CD14-positive monocyte (primary cell): ENCODE measurements at regions not wholly inside any gene's neighbourhood (a gene's known extent, or its start where the extent isn't known, plus 50 kb on each side); places are given as distances from the start of the nearest gene placed in this dataset.

Experiments
- DNase-seq, 3 donors: peaks; one replicate each; pipeline ENCODE4 v3.0.0-alpha.2; 2011 to 2022
- H2AFZ ChIP-seq: 2 replicates; pipeline ENCODE4 v1.6.0; 2012; ENCODE audit warnings: mild to moderate bottlenecking, low read depth, low read length, inconsistent platforms; ENCODE audit not compliant: insufficient read depth, poor library complexity, severe bottlenecking
- H3K27ac ChIP-seq, 2 donors: 1 replicate in 1 of 2; 2 replicates in 1 of 2; pipeline ENCODE4 v1.5.1; 2012 to 2013; ENCODE audit warnings: low read length in 2 of 2, control low read depth in 1 of 2, inconsistent platforms in 1 of 2, low read depth in 1 of 2, mild to moderate bottlenecking in 1 of 2
- H3K27me3 ChIP-seq, 2 donors: one replicate each; pipeline versions ENCODE4 v1.6.0 to v1.6.1; 2011 to 2013; ENCODE audit warnings: low read length in 2 of 2; ENCODE audit not compliant: control insufficient read depth in 2 of 2, insufficient read depth in 2 of 2
- H3K36me3 ChIP-seq, 2 donors: replicated peaks in 1 of 2; 1 replicate in 1 of 2; 2 replicates in 1 of 2; pipeline versions ENCODE4 v1.5.1 to v1.6.1; 2012 to 2013; ENCODE audit warnings: low read length in 2 of 2, control low read depth in 1 of 2, inconsistent platforms in 1 of 2, mild to moderate bottlenecking in 1 of 2; ENCODE audit not compliant: insufficient read depth in 2 of 2, control insufficient read depth in 1 of 2
- H3K4me1 ChIP-seq, 2 donors: 1 replicate in 1 of 2; 2 replicates in 1 of 2; pipeline versions ENCODE4 v1.5.1 to v1.6.1; 2012 to 2013; ENCODE audit warnings: low read length in 2 of 2, control low read depth in 1 of 2, inconsistent platforms in 1 of 2, mild to moderate bottlenecking in 1 of 2, moderate library complexity in 1 of 2; ENCODE audit not compliant: insufficient read depth in 2 of 2, control insufficient read depth in 1 of 2
- H3K4me2 ChIP-seq: replicated peaks from 2 replicates; pipeline ENCODE3; 2012; ENCODE audit warnings: low read length, moderate library complexity, mild to moderate bottlenecking; ENCODE audit not compliant: poor library complexity, severe bottlenecking; ENCODE audit errors: extremely low read depth
- H3K4me3 ChIP-seq, 3 experiments: fragments of 200-600 bp in 1 of 3; sonication (generic) in 1 of 3; replicated peaks in 1 of 3; 1 replicate in 2 of 3; 2 replicates in 1 of 3; pipeline ENCODE4 v1.5.1; 2011 to 2013; ENCODE audit warnings: low read length in 3 of 3, mild to moderate bottlenecking in 3 of 3, control low read depth in 2 of 3, low read depth in 2 of 3, inconsistent platforms in 1 of 3, moderate library complexity in 1 of 3
- H3K79me2 ChIP-seq: 2 replicates; pipeline ENCODE4 v1.6.0; 2012; ENCODE audit warnings: mild to moderate bottlenecking, control low read depth, inconsistent platforms, low read length, moderate library complexity; ENCODE audit not compliant: insufficient read depth
- H3K9ac ChIP-seq: 2 replicates; pipeline ENCODE4 v1.6.0; 2017; ENCODE audit warnings: low read length, mild to moderate bottlenecking; ENCODE audit not compliant: insufficient read depth, poor library complexity, severe bottlenecking
- H3K9me3 ChIP-seq, 2 donors: replicated peaks in 1 of 2; 1 replicate in 1 of 2; 2 replicates in 1 of 2; pipeline versions ENCODE4 v1.5.1 to v1.6.1; 2012 to 2013; ENCODE audit warnings: low read length in 2 of 2, control low read depth in 1 of 2; ENCODE audit not compliant: control insufficient read depth in 1 of 2, insufficient read depth in 1 of 2
- H4K20me1 ChIP-seq: 2 replicates; pipeline ENCODE4 v1.6.0; 2012; ENCODE audit warnings: mild to moderate bottlenecking, low read length, control low read depth, moderate library complexity; ENCODE audit not compliant: insufficient read depth
- H3K27ac Mint-ChIP-seq, 7 donors: one replicate each; pipeline ENCODE4 v1.8.0; 2020; ENCODE audit warnings: mild to moderate bottlenecking in 7 of 7, mixed read lengths in 7 of 7, moderate library complexity in 6 of 7, inconsistent platforms in 2 of 7
- H3K27me3 Mint-ChIP-seq, 3 donors: one replicate each; pipeline ENCODE4 v1.8.0; 2021 to 2022; ENCODE audit warnings: low read depth in 3 of 3, mild to moderate bottlenecking in 3 of 3, mixed read lengths in 3 of 3, moderate library complexity in 3 of 3, inconsistent platforms in 1 of 3
- H3K36me3 Mint-ChIP-seq, 2 donors: one replicate each; pipeline ENCODE4 v1.8.0; 2020; ENCODE audit warnings: mixed read lengths in 2 of 2, inconsistent platforms in 1 of 2, mild to moderate bottlenecking in 1 of 2
- H3K4me1 Mint-ChIP-seq: one replicate; pipeline ENCODE4 v1.8.0; 2020; ENCODE audit warnings: mild to moderate bottlenecking, mixed read lengths
- H3K4me3 Mint-ChIP-seq, 2 donors: one replicate each; pipeline ENCODE4 v1.8.0; 2020; ENCODE audit warnings: mild to moderate bottlenecking in 2 of 2, mixed read lengths in 2 of 2, moderate library complexity in 1 of 2
- H3K9me3 Mint-ChIP-seq, 7 donors: one replicate each; pipeline ENCODE4 v1.8.0; 2020 to 2022; ENCODE audit warnings: mixed read lengths in 7 of 7, mild to moderate bottlenecking in 6 of 7, moderate library complexity in 6 of 7, inconsistent platforms in 2 of 7
- CTCF ChIP-seq: fragments of 200-600 bp; IDR thresholded peaks from one replicate; pipeline ENCODE4 v1.8.0; 2022; ENCODE audit warnings: antibody characterized with exemption, mild to moderate bottlenecking
- WGBS: methylation state at CpG from one replicate; pipeline ENCODE4 v1.1.5; 2013; ENCODE audit warnings: missing lambda C conversion rate; ENCODE audit not compliant: insufficient coverage; 5-methylcytosine and 5-hydroxymethylcytosine counted together
- intact Hi-C, 2 donors: fragments of 100-400 bp; cut with micrococcal nuclease; formaldehyde crosslinking; loops; one replicate each; pipeline versions ENCODE4 v1.15.0 to v1.15.1; 2023

- H4K20me1 ChIP-seq: no peaks in the 10 kb centered on the region
- no peak overlapping the region for H3K4me3 ChIP-seq
- no peak for DNase-seq
- Mint-ChIP-seq H3K4me3 (no peak overlapping the region), H3K4me1 (no peaks in the 10 kb centered on the region), H3K9me3 (peaks cover 0 to 7% (median 2%) of the 10 kb centered on the region in 7 donors), H3K27me3 (peaks cover 0 to 7% (median 5%) of the 10 kb centered on the region in 3 donors), H3K27ac (no peak overlapping the region), H3K36me3 (no peaks in the 10 kb centered on the region)
- H3K27me3 ChIP-seq: no peaks in the 10 kb centered on the region
- intact Hi-C loops: no loop called here
- WGBS: 60% methylated on average over 8 of the region's 12 CpGs
- H2AFZ ChIP-seq: no peak overlapping the region
- no peaks in the 10 kb centered on the region for H3K9me3 ChIP-seq
- H3K36me3 ChIP-seq: no peaks in the 10 kb centered on the region
- no peak overlapping the region for H3K9ac ChIP-seq
- no peak for TF ChIP-seq CTCF
- no peaks in the 10 kb centered on the region for H3K4me1 ChIP-seq
- no peaks in the 10 kb centered on the region for H3K79me2 ChIP-seq
- no peak overlapping the region for H3K27ac ChIP-seq
- no peak overlapping the region for H3K4me2 ChIP-seq
These were observed 254.2 kb upstream of the ZNF507 start for GRCh38 chr19:32091241-32091640.

- peaks cover 0 to 5% (median 3%) of the 10 kb centered on the region in 7 donors for H3K9me3 Mint-ChIP-seq
- Histone ChIP-seq H3K79me2 (no peaks in the 10 kb centered on the region), H3K36me3 (no peaks in the 10 kb centered on the region)
These were observed 248.4 kb upstream of the ZNF507 start for GRCh38 chr19:32097011-32097410.

More at GRCh38 chr19:32097011-32097410, 248.4 kb upstream of the ZNF507 start:
- no peaks in the 10 kb centered on the region for H3K27me3 ChIP-seq
- no peak overlapping the region for H3K4me3 ChIP-seq
- H4K20me1 ChIP-seq: no peaks in the 10 kb centered on the region
- DNase-seq: no peak
- no peak overlapping the region for H2AFZ ChIP-seq
- H3K36me3 Mint-ChIP-seq: no peaks in the 10 kb centered on the region
- no peak overlapping the region for H3K4me3 Mint-ChIP-seq
- H3K4me2 ChIP-seq: no peak overlapping the region
- H3K4me1 Mint-ChIP-seq: peaks cover 2% of the 10 kb centered on the region
- H3K4me1 ChIP-seq: no peaks in the 10 kb centered on the region
- TF ChIP-seq CTCF: no peak
- no peak overlapping the region for H3K9ac ChIP-seq
- no peak overlapping the region for H3K27ac ChIP-seq
- no peak overlapping the region for H3K27ac Mint-ChIP-seq
- no peaks in the 10 kb centered on the region for H3K9me3 ChIP-seq
- peaks cover 2 to 7% (median 3%) of the 10 kb centered on the region in 3 donors for H3K27me3 Mint-ChIP-seq
- no CpG with 5 or more reads among the region's 4 CpGs for WGBS
- intact Hi-C loops: no loop called here
